GM10248 (cell line): ENCODE measurements at regions not wholly inside any gene's neighbourhood (a gene's known extent, or its start where the extent isn't known, plus 50 kb on each side); places are given as distances from the start of the nearest gene placed in this dataset.

Source experiments
- CTCF ChIA-PET: fragments of 300-600 bp; sonication (Branson Sonifier 250); formaldehyde crosslinking; extraction: SDS; loops from one replicate; lab custom pipeline; 2021; ENCODE audit warnings: antibody characterized with exemption; lab: Yijun Ruan, JAX
- POLR2A ChIA-PET: fragments of 350-650 bp; sonication (Branson Sonifier 250); formaldehyde crosslinking; extraction: SDS; loops from one replicate; lab custom pipeline; 2020; ENCODE audit warnings: antibody characterized with exemption; lab: Yijun Ruan, JAX
- DNase-seq: peaks from one replicate; pipeline ENCODE4 v3.0.0; 2012; ENCODE audit errors: extremely low spot score
- TF ChIP-seq, protein P1 (sequence below): IDR thresholded peaks from 2 replicates; pipeline ENCODE4 v1.5.1; 2012; ENCODE audit warnings: mild to moderate bottlenecking, low read depth; ENCODE audit errors: extremely low read depth, missing control alignments, control extremely low read depth

DNA sequence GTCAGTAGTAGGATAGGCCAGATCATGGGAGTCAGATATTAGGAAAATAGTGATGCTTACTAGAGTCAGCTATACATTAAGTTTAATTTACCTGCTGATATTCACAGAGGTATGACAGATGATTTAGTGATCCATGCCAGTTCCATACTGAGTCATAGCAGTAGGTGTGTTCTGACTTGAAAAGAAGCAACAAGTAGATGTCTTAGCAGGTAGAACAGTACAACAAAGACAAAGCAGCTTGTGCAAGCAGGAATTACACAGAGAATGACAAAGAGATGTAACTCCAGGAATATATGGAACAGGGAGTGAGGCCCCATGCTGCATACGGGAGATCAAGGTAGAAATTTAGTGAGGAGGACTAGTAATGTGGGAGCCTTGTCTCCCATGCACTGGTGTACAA is 556.9 kb downstream of the SLC16A7 start:
- ChIA-PET POLR2A (no interaction called here), CTCF (interaction anchor here (1.5 kb wide), 1 partner anchor 18 kb away, joined by 3 read pairs; no protein-coding TSS in a partner anchor)
- TF ChIP-seq, protein P1, sequence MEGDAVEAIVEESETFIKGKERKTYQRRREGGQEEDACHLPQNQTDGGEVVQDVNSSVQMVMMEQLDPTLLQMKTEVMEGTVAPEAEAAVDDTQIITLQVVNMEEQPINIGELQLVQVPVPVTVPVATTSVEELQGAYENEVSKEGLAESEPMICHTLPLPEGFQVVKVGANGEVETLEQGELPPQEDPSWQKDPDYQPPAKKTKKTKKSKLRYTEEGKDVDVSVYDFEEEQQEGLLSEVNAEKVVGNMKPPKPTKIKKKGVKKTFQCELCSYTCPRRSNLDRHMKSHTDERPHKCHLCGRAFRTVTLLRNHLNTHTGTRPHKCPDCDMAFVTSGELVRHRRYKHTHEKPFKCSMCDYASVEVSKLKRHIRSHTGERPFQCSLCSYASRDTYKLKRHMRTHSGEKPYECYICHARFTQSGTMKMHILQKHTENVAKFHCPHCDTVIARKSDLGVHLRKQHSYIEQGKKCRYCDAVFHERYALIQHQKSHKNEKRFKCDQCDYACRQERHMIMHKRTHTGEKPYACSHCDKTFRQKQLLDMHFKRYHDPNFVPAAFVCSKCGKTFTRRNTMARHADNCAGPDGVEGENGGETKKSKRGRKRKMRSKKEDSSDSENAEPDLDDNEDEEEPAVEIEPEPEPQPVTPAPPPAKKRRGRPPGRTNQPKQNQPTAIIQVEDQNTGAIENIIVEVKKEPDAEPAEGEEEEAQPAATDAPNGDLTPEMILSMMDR = no peak
- no peak for DNase-seq

DNA sequence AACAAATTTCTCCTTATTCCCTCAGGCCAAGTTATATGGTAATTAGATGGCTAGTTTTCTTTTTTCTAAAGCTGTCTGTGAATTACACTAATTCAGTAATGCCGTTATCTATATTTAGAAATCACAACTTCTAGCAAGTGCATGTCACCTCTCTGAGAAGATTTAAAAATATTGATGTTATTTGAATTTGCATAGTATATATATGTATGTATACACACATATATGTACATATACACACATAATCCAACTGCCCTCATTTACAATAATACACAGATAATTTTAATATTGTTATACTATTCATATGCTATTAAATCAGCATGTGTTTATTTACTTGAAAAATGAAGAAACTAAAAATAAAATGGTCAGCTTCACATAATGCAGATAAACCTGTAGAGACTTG is 563.9 kb downstream of the SLC16A7 start:
- DNase-seq = no peak
- ChIA-PET CTCF (no interaction called here), POLR2A (no interaction called here)
- TF ChIP-seq, protein P1 = no peak

DNA sequence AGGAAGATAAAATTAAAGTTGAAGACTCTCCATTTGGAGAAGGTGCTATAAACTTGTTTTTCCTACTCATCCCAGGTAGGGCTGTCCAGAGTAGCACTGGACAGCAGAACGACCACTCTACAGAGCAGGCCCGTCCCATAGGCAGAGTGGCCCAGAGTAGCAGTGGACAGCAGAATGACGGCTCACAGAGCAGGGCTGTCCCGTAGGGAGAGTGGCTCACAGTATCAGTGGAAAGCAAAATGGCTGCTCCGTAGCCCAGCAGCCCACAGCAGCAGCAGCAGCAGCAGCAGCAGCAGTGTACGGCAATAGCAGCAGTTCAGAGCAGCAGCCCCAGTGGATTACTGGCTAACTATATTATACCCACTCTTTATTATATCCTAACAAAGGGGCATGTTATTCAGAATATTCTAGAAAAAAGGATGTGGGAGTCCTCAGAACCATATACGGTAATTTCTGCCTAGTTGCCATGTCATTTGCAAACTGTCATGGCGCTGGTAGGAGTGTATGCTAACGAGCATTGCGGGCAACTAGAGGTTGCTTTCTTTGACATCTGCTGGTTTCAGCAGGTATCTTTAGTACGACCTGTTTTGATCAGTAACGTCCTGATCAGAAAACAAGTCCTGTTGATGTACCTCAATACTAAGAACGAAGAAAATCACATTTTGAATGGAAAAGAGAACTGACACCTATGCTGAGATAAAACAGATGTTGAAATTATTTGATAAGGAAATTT is 567.3 kb downstream of the SLC16A7 start:
- CTCF ChIA-PET = no interaction called here
- POLR2A ChIA-PET = no interaction called here
- TF ChIP-seq, protein P1 = no peak
- DNase-seq = no peak

DNA sequence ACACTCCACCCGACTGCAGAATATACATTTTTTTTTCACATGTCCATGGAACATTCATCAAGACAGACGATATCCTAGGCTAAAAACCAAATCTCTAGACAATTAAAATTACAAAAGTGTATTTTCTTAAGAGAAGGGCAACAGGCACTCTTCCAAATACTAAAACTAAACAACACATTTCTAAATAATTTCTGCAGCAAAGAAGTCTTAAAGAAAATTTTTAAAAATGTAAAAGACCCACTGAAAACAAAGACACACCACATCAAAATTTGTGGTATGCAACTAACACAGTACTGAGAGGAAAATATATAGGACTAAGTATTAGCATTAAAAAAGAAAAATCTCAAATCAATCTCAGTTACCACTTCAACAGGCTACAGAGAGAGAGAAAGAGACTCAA is 570.0 kb downstream of the SLC16A7 start:
- DNase-seq = no peak
- CTCF ChIA-PET = no interaction called here
- POLR2A ChIA-PET = no interaction called here
- TF ChIP-seq, protein P1 = no peak

DNA sequence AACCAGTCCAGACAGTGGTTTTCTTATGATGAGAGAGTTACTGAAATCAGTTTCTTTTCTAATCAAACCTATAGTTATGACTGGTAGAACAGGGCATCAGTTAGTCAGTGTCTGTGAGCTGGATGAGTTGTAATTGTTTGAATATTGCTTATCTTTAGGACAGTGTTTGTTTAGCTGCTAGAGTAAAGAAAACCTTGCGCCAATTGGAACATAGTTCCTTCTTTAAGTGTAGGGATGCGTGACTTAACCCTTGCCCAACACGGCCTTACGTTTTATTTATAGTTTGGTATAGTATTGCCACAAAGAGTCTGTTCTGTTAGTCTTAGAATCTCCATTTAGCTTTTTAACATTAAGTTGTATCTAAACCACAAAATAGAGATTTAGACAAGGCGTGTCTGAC is 572.6 kb downstream of the SLC16A7 start:
- CTCF ChIA-PET = no interaction called here
- TF ChIP-seq, protein P1 = no peak
- POLR2A ChIA-PET = no interaction called here
- DNase-seq = no peak

DNA sequence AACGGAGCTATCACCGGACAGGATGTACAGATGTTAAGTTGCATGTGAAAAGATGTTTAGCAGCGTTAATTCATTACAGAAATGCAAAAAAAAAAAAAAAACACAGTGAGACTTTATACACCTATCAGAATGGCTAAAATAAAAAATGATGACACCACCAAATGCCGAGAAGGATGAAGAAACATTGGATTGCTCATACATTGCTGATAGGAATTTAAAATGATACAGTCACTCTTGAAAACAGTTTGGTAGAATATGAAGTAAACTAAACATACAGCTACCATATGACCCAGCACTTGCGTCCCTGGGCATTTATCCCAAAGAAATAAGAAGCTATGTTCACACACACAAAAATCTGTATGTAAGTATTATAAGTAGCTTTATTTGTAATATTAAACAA is 574.1 kb downstream of the SLC16A7 start:
- ChIA-PET POLR2A (no interaction called here), CTCF (interaction anchor here (0.8 to 1.1 kb wide), 3 partner anchors 9 to 69 kb away, joined by 3 to 4 read pairs (median 3); no protein-coding TSS in a partner anchor)
- DNase-seq = no peak
- TF ChIP-seq, protein P1 = no peak
